Loucy (cell line): ENCODE measurements at regions not wholly inside any gene's neighbourhood (a gene's known extent, or its start where the extent isn't known, plus 50 kb on each side); places are given as distances from the start of the nearest gene placed in this dataset.

ENCODE experiments used
- H2AFZ ChIP-seq: fragments of 200-600 bp; sonication (generic); 2 replicates; pipeline ENCODE4 v1.6.0; 2016; ENCODE audit warnings: antibody characterized with exemption, mild to moderate bottlenecking, low read length, moderate library complexity
- H3F3A ChIP-seq: fragments of 200-600 bp; 2 replicates; pipeline ENCODE4 v1.6.0; 2016; ENCODE audit warnings: antibody characterized with exemption, low read depth, mild to moderate bottlenecking
- H3K27me3 ChIP-seq: fragments of 200-600 bp; sonication (generic); 2 replicates; pipeline ENCODE4 v1.6.1; 2014; ENCODE audit warnings: low read length, mild to moderate bottlenecking; ENCODE audit not compliant: insufficient read depth, poor library complexity, severe bottlenecking
- H3K36me3 ChIP-seq: fragments of 200-600 bp; sonication (generic); 2 replicates; pipeline ENCODE4 v1.6.1; 2016; ENCODE audit warnings: low read length; ENCODE audit not compliant: insufficient read depth
- H3K4me1 ChIP-seq: fragments of 200-600 bp; sonication (generic); 2 replicates; pipeline ENCODE4 v1.5.1; 2014; ENCODE audit warnings: low read length, mild to moderate bottlenecking; ENCODE audit not compliant: insufficient read depth, poor library complexity, severe bottlenecking
- H3K4me2 ChIP-seq: fragments of 200-600 bp; sonication (generic); 2 replicates; pipeline ENCODE4 v1.6.0; 2014; ENCODE audit warnings: antibody characterized with exemption, low read length, low read depth, mild to moderate bottlenecking; ENCODE audit not compliant: poor library complexity, severe bottlenecking
- H3K4me3 ChIP-seq: fragments of 200-600 bp; sonication (generic); 2 replicates; pipeline ENCODE4 v1.5.1; 2014; ENCODE audit warnings: low read length, mild to moderate bottlenecking, mixed read lengths; ENCODE audit not compliant: poor library complexity, severe bottlenecking
- H3K79me2 ChIP-seq: fragments of 200-600 bp; sonication (generic); 2 replicates; pipeline ENCODE4 v1.6.1; 2014; ENCODE audit warnings: low read length; ENCODE audit not compliant: insufficient read depth
- H3K9ac ChIP-seq: fragments of 200-600 bp; sonication (generic); 2 replicates; pipeline ENCODE4 v1.6.0; 2014; ENCODE audit warnings: mild to moderate bottlenecking, low read depth, low read length, moderate library complexity; ENCODE audit not compliant: poor library complexity, severe bottlenecking
- H3K9me2 ChIP-seq: fragments of 200-600 bp; sonication (generic); replicated peaks from 2 replicates; pipeline ENCODE4 v1.6.1; 2016; ENCODE audit warnings: low read depth, low read length, mixed read lengths
- H3K9me3 ChIP-seq: fragments of 200-600 bp; sonication (generic); 2 replicates; pipeline ENCODE4 v1.6.1; 2014; ENCODE audit warnings: mild to moderate bottlenecking, antibody characterized with exemption, low read length, low read depth; ENCODE audit not compliant: insufficient read depth
- H4K20me1 ChIP-seq: fragments of 200-600 bp; sonication (generic); 2 replicates; pipeline ENCODE4 v1.6.0; 2014; ENCODE audit warnings: antibody characterized with exemption, low read length, mild to moderate bottlenecking; ENCODE audit not compliant: insufficient read depth, poor library complexity, severe bottlenecking
- CTCF ChIP-seq: fragments of 200-600 bp; sonication (generic); conservative IDR thresholded peaks from 2 replicates; pipeline ENCODE4 v1.5.1; 2014; ENCODE audit warnings: mild to moderate bottlenecking, antibody characterized with exemption, low read length
- EZH2phosphoT487 ChIP-seq: fragments of 200-600 bp; IDR thresholded peaks from 2 replicates; pipeline ENCODE4 v1.6.1; 2018; ENCODE audit warnings: antibody characterized with exemption, mild to moderate bottlenecking, moderate library complexity, borderline replicate concordance

- Histone ChIP-seq H3K9me3 (no peaks in the 10 kb centered on the region), H3K4me1 (no peaks in the 10 kb centered on the region), H3K4me3 (no peak overlapping the region), H3K36me3 (no peaks in the 10 kb centered on the region), H4K20me1 (no peaks in the 10 kb centered on the region), H2AFZ (no peak overlapping the region), H3K9ac (no peak overlapping the region), H3K79me2 (no peaks in the 10 kb centered on the region), H3K27me3 (no peaks in the 10 kb centered on the region), H3K9me2 (no peaks in the 10 kb centered on the region), H3F3A (no peaks in the 10 kb centered on the region), H3K4me2 (no peak overlapping the region)
- no peak for TF ChIP-seq EZH2phosphoT487
- no peak for TF ChIP-seq CTCF
Measured at GRCh38 chr13:69649063-69649392, 458.6 kb upstream of the ATXN8OS start.

- Histone ChIP-seq H3K36me3 (no peaks in the 10 kb centered on the region), H3K27me3 (no peaks in the 10 kb centered on the region), H3K9me2 (no peaks in the 10 kb centered on the region), H3K9me3 (no peaks in the 10 kb centered on the region), H3K4me2 (no peak overlapping the region), H3K4me1 (no peaks in the 10 kb centered on the region), H3K79me2 (no peaks in the 10 kb centered on the region), H3K4me3 (no peak overlapping the region), H4K20me1 (no peaks in the 10 kb centered on the region), H2AFZ (no peak overlapping the region), H3F3A (no peaks in the 10 kb centered on the region), H3K9ac (no peak overlapping the region)
- TF ChIP-seq CTCF (no peak), EZH2phosphoT487 (no peak)
Measured at GRCh38 chr13:69648340-69649062, 459.1 kb upstream of the ATXN8OS start.

- Histone ChIP-seq H3K4me2 (no peak overlapping the region), H4K20me1 (no peaks in the 10 kb centered on the region), H3K36me3 (no peaks in the 10 kb centered on the region), H3K79me2 (no peaks in the 10 kb centered on the region), H2AFZ (no peak overlapping the region), H3K4me3 (no peak overlapping the region), H3K9ac (no peak overlapping the region), H3K9me3 (no peaks in the 10 kb centered on the region), H3K9me2 (no peaks in the 10 kb centered on the region), H3K4me1 (no peaks in the 10 kb centered on the region), H3K27me3 (no peaks in the 10 kb centered on the region), H3F3A (no peaks in the 10 kb centered on the region)
- TF ChIP-seq EZH2phosphoT487 (no peak), CTCF (no peak)
Measured at GRCh38 chr13:69644447-69644846, 463.2 kb upstream of the ATXN8OS start.
